ENCODE measurements at regions not wholly inside any gene's neighbourhood (a gene's known extent, or its start where the extent isn't known, plus 50 kb on each side); places are given as distances from the start of the nearest gene placed in this dataset.
"Not testable (repeated sequence)": the region's sequence is repeated elsewhere in the genome, so short reads cannot be mapped to it uniquely, and the experiment has no call there.

GRCh38 chr9:81073821-81074220, 615.5 kb downstream of the TLE1 start:
- no peak for DNase-seq (ENCODE audit: low spot score)

GRCh38 chr9:81072758-81073157, 616.6 kb downstream of the TLE1 start:
- no peak for DNase-seq (ENCODE audit: low spot score)

GRCh38 chr9:81071108-81071507, 618.2 kb downstream of the TLE1 start:
- no peak for DNase-seq (ENCODE audit: low spot score)

GRCh38 chr9:81070689-81071088, 618.7 kb downstream of the TLE1 start:
- no peak for DNase-seq (ENCODE audit: low spot score)

- no peak for DNase-seq (ENCODE audit: low spot score)
Measured at GRCh38 chr9:81069923-81070322, 619.4 kb downstream of the TLE1 start.

- no peak for DNase-seq (ENCODE audit: low spot score)
Measured at GRCh38 chr9:81069038-81069795, 620.1 kb downstream of the TLE1 start.

- DNase-seq (ENCODE audit: low spot score) = not testable (repeated sequence)
Measured at GRCh38 chr9:81062995-81063394, 626.4 kb downstream of the TLE1 start.

- no peak for DNase-seq (ENCODE audit: low spot score)
Measured at GRCh38 chr9:81058782-81059181, 630.6 kb downstream of the TLE1 start.

- DNase-seq (ENCODE audit: low spot score) = no peak
Measured at GRCh38 chr9:81053298-81054025, 635.9 kb downstream of the TLE1 start.

- no peak for DNase-seq (ENCODE audit: low spot score)
Measured at GRCh38 chr9:81052846-81053245, 636.5 kb downstream of the TLE1 start.

- no peak for DNase-seq (ENCODE audit: low spot score)
Measured at GRCh38 chr9:81047280-81047679, 642.1 kb downstream of the TLE1 start.

- DNase-seq (ENCODE audit: low spot score) = no peak
Measured at GRCh38 chr9:81045658-81046057, 643.7 kb downstream of the TLE1 start.

GRCh38 chr9:81037889-81038288, 651.5 kb downstream of the TLE1 start:
- no peak for DNase-seq (ENCODE audit: low spot score)

- DNase-seq (ENCODE audit: low spot score) = no peak
Measured at GRCh38 chr9:81035601-81036000, 653.7 kb downstream of the TLE1 start.

- no peak for DNase-seq (ENCODE audit: low spot score)
Measured at GRCh38 chr9:81035171-81035570, 654.2 kb downstream of the TLE1 start.

GRCh38 chr9:81032831-81033230, 656.5 kb downstream of the TLE1 start:
- DNase-seq (ENCODE audit: low spot score) = no peak

- no peak for DNase-seq (ENCODE audit: low spot score)
Measured at GRCh38 chr9:81032030-81032572, 657.2 kb downstream of the TLE1 start.

- no peak for DNase-seq (ENCODE audit: low spot score)
Measured at GRCh38 chr9:81031422-81032029, 657.8 kb downstream of the TLE1 start.

- DNase-seq (ENCODE audit: low spot score) = no peak
Measured at GRCh38 chr9:81030027-81030426, 659.3 kb downstream of the TLE1 start.

- no peak for DNase-seq (ENCODE audit: low spot score)
Measured at GRCh38 chr9:81028504-81028903, 660.8 kb downstream of the TLE1 start.

- no peak for DNase-seq (ENCODE audit: low spot score)
Measured at GRCh38 chr9:81022177-81022576, 667.2 kb downstream of the TLE1 start.

GRCh38 chr9:81014945-81015344, 674.4 kb downstream of the TLE1 start:
- DNase-seq (ENCODE audit: low spot score) = not testable (repeated sequence)

GRCh38 chr9:81013191-81013590, 676.2 kb downstream of the TLE1 start:
- not testable (repeated sequence) for DNase-seq (ENCODE audit: low spot score)
